Muscle layer of colon (tissue), 2 donors: ENCODE measurements at regions not wholly inside any gene's neighbourhood (a gene's known extent, or its start where the extent isn't known, plus 50 kb on each side); places are given as distances from the start of the nearest gene placed in this dataset.
"Not testable (repeated sequence)": the region's sequence is repeated elsewhere in the genome, so short reads cannot be mapped to it uniquely, and the experiment has no call there.

Experiments used
- H3K27ac ChIP-seq: one replicate; pipeline ENCODE4 v1.7.0; 2013; ENCODE audit warnings: low read depth, mild to moderate bottlenecking, low read length, moderate library complexity
- H3K27me3 ChIP-seq, 2 donors: one replicate each; pipeline ENCODE4 v1.7.0; 2013; ENCODE audit warnings: low read length in 2 of 2, mild to moderate bottlenecking in 2 of 2; ENCODE audit not compliant: insufficient read depth in 2 of 2, control insufficient read depth in 1 of 2
- H3K36me3 ChIP-seq: one replicate; pipeline ENCODE4 v1.7.0; 2013; ENCODE audit warnings: mild to moderate bottlenecking, low read length; ENCODE audit not compliant: insufficient read depth
- H3K4me1 ChIP-seq: one replicate; pipeline ENCODE4 v1.7.0; 2013; ENCODE audit warnings: mild to moderate bottlenecking, low read length; ENCODE audit not compliant: insufficient read depth
- H3K4me3 ChIP-seq, 2 donors: one replicate each; pipeline ENCODE4 v1.7.0; 2013; ENCODE audit warnings: low read length in 2 of 2, low read depth in 1 of 2, mild to moderate bottlenecking in 1 of 2, moderate library complexity in 1 of 2
- H3K9ac ChIP-seq: one replicate; pipeline ENCODE4 v1.7.0; 2013; ENCODE audit warnings: low read length
- H3K9me3 ChIP-seq: one replicate; pipeline ENCODE4 v1.7.0; 2013; ENCODE audit warnings: mild to moderate bottlenecking, low read length
- donor health status: abdominal sarcoma.
- donor health status: Adenocarcinoma of cecum.

GRCh38 chr3:21991061-21991460, 240.1 kb upstream of the ZNF385D start:
- H3K9me3 ChIP-seq: no peaks in the 10 kb centered on the region
- H3K9ac ChIP-seq: no peak overlapping the region
- H3K27me3 ChIP-seq: no peaks in the 10 kb centered on the region
- H3K27ac ChIP-seq: no peak overlapping the region
- H3K4me3 ChIP-seq: no peak overlapping the region
- H3K36me3 ChIP-seq: no peaks in the 10 kb centered on the region
- H3K4me1 ChIP-seq: no peaks in the 10 kb centered on the region

GRCh38 chr3:21995079-21995607, 244.1 kb upstream of the ZNF385D start:
- Histone ChIP-seq H3K4me1 (no peaks in the 10 kb centered on the region), H3K27me3 (no peaks in the 10 kb centered on the region), H3K27ac (no peak overlapping the region), H3K4me3 (no peak overlapping the region), H3K9me3 (no peaks in the 10 kb centered on the region), H3K9ac (no peak overlapping the region), H3K36me3 (no peaks in the 10 kb centered on the region)

- Histone ChIP-seq H3K4me1 (no peaks in the 10 kb centered on the region), H3K9ac (no peak overlapping the region), H3K36me3 (no peaks in the 10 kb centered on the region), H3K27ac (no peak overlapping the region), H3K9me3 (no peaks in the 10 kb centered on the region), H3K4me3 (no peak overlapping the region), H3K27me3 (no peaks in the 10 kb centered on the region)
Observed at GRCh38 chr3:22007368-22007767, 256.4 kb upstream of the ZNF385D start.

GRCh38 chr3:22010997-22011396, 260.0 kb upstream of the ZNF385D start:
- no peak overlapping the region for H3K4me3 ChIP-seq
- no peak overlapping the region for H3K9ac ChIP-seq

GRCh38 chr3:22012471-22012870, 261.5 kb upstream of the ZNF385D start:
- Histone ChIP-seq H3K36me3 (no peaks in the 10 kb centered on the region), H3K4me3 (no peak overlapping the region), H3K27me3 (no peaks in the 10 kb centered on the region), H3K4me1 (no peaks in the 10 kb centered on the region), H3K9ac (no peak overlapping the region), H3K9me3 (no peaks in the 10 kb centered on the region), H3K27ac (no peak overlapping the region)

More at GRCh38 chr3:22010997-22011396, 260.0 kb upstream of the ZNF385D start:
- Histone ChIP-seq H3K36me3 (no peaks in the 10 kb centered on the region), H3K9me3 (no peaks in the 10 kb centered on the region), H3K27me3 (no peaks in the 10 kb centered on the region), H3K4me1 (no peaks in the 10 kb centered on the region), H3K27ac (no peak overlapping the region)

GRCh38 chr3:22013641-22014040, 262.6 kb upstream of the ZNF385D start:
- no peaks in the 10 kb centered on the region for H3K9me3 ChIP-seq

GRCh38 chr3:22016197-22016596, 265.2 kb upstream of the ZNF385D start:
- Histone ChIP-seq H3K9ac (no peak overlapping the region), H3K4me3 (no peak overlapping the region), H3K36me3 (no peaks in the 10 kb centered on the region), H3K9me3 (no peaks in the 10 kb centered on the region), H3K27ac (no peak overlapping the region), H3K27me3 (no peaks in the 10 kb centered on the region), H3K4me1 (no peaks in the 10 kb centered on the region)

More at GRCh38 chr3:22013641-22014040, 262.6 kb upstream of the ZNF385D start:
- Histone ChIP-seq H3K4me1 (no peaks in the 10 kb centered on the region), H3K9ac (no peak overlapping the region), H3K27me3 (no peaks in the 10 kb centered on the region), H3K36me3 (no peaks in the 10 kb centered on the region), H3K4me3 (no peak overlapping the region), H3K27ac (no peak overlapping the region)

- not testable (repeated sequence) for H3K9ac ChIP-seq, H3K4me1 ChIP-seq, H3K27me3 ChIP-seq, H3K27ac ChIP-seq, H3K36me3 ChIP-seq, H3K9me3 ChIP-seq, H3K4me3 ChIP-seq
Observed at GRCh38 chr3:22024638-22025037, 273.6 kb upstream of the ZNF385D start.

- H3K27ac ChIP-seq: no peak overlapping the region
- no peaks in the 10 kb centered on the region for H3K36me3 ChIP-seq
- H3K9ac ChIP-seq: no peak overlapping the region
- no peaks in the 10 kb centered on the region for H3K27me3 ChIP-seq
- H3K4me1 ChIP-seq: no peaks in the 10 kb centered on the region
- H3K9me3 ChIP-seq: no peaks in the 10 kb centered on the region
- H3K4me3 ChIP-seq: no peak overlapping the region
Observed at GRCh38 chr3:22029480-22029879, 278.5 kb upstream of the ZNF385D start.

- Histone ChIP-seq H3K4me1 (no peaks in the 10 kb centered on the region), H3K4me3 (no peak overlapping the region), H3K27me3 (no peaks in the 10 kb centered on the region), H3K27ac (no peak overlapping the region), H3K9ac (no peak overlapping the region), H3K9me3 (no peaks in the 10 kb centered on the region), H3K36me3 (no peaks in the 10 kb centered on the region)
Observed at GRCh38 chr3:22039161-22039560, 288.2 kb upstream of the ZNF385D start.

- Histone ChIP-seq H3K27ac (no peak overlapping the region), H3K9me3 (no peaks in the 10 kb centered on the region), H3K9ac (no peak overlapping the region), H3K36me3 (no peaks in the 10 kb centered on the region), H3K27me3 (no peaks in the 10 kb centered on the region), H3K4me3 (no peak overlapping the region), H3K4me1 (no peaks in the 10 kb centered on the region)
Observed at GRCh38 chr3:22040150-22040549, 289.1 kb upstream of the ZNF385D start.

GRCh38 chr3:22045882-22046281, 294.9 kb upstream of the ZNF385D start:
- H3K9ac ChIP-seq: no peak overlapping the region
- H3K9me3 ChIP-seq: no peaks in the 10 kb centered on the region
- no peaks in the 10 kb centered on the region for H3K4me1 ChIP-seq

More at GRCh38 chr3:22045882-22046281, 294.9 kb upstream of the ZNF385D start:
- Histone ChIP-seq H3K4me3 (no peak overlapping the region), H3K27ac (no peak overlapping the region), H3K36me3 (no peaks in the 10 kb centered on the region), H3K27me3 (no peaks in the 10 kb centered on the region)
